ENCODE measurements at regions not wholly inside any gene's neighbourhood (a gene's known extent, or its start where the extent isn't known, plus 50 kb on each side); places are given as distances from the start of the nearest gene placed in this dataset.

GRCh38 chr4:176924238-176924637, 131.5 kb upstream of the VEGFC start:
- no peaks in the 10 kb centered on the region for H3K9me3 ChIP-seq
- no peak overlapping the region for H3K4me3 ChIP-seq
- TF ChIP-seq, protein P1, sequence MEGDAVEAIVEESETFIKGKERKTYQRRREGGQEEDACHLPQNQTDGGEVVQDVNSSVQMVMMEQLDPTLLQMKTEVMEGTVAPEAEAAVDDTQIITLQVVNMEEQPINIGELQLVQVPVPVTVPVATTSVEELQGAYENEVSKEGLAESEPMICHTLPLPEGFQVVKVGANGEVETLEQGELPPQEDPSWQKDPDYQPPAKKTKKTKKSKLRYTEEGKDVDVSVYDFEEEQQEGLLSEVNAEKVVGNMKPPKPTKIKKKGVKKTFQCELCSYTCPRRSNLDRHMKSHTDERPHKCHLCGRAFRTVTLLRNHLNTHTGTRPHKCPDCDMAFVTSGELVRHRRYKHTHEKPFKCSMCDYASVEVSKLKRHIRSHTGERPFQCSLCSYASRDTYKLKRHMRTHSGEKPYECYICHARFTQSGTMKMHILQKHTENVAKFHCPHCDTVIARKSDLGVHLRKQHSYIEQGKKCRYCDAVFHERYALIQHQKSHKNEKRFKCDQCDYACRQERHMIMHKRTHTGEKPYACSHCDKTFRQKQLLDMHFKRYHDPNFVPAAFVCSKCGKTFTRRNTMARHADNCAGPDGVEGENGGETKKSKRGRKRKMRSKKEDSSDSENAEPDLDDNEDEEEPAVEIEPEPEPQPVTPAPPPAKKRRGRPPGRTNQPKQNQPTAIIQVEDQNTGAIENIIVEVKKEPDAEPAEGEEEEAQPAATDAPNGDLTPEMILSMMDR (IDR thresholded peaks at IDR 0.05), result no peak
- intact Hi-C loops (cut with DNase I), result no loop called here
- no peaks in the 10 kb centered on the region for H3K4me1 ChIP-seq
- ATAC-seq, result no peak
- H3K27me3 ChIP-seq, result no peaks in the 10 kb centered on the region
- no peak for DNase-seq
- H3K27ac ChIP-seq, result no peak overlapping the region
- no peaks in the 10 kb centered on the region for H3K36me3 ChIP-seq

- no peak overlapping the region for H3K27ac ChIP-seq
- no peaks in the 10 kb centered on the region for H3K9me3 ChIP-seq
- no peak for ATAC-seq
- intact Hi-C loops (cut with DNase I), result no loop called here
- no peak for DNase-seq
- H3K4me1 ChIP-seq, result no peaks in the 10 kb centered on the region
- no peak overlapping the region for H3K4me3 ChIP-seq
- TF ChIP-seq, protein P1 (IDR thresholded peaks at IDR 0.05), result no peak
- H3K36me3 ChIP-seq, result no peaks in the 10 kb centered on the region
- H3K27me3 ChIP-seq, result no peaks in the 10 kb centered on the region
Observed at GRCh38 chr4:176925962-176926361, 133.2 kb upstream of the VEGFC start.

- ATAC-seq, result no peak
- H3K27me3 ChIP-seq, result no peaks in the 10 kb centered on the region
- TF ChIP-seq, protein P1 (IDR thresholded peaks at IDR 0.05), result no peak
- no peaks in the 10 kb centered on the region for H3K9me3 ChIP-seq
- no peak overlapping the region for H3K27ac ChIP-seq
- no peaks in the 10 kb centered on the region for H3K4me1 ChIP-seq
- H3K36me3 ChIP-seq, result no peaks in the 10 kb centered on the region
- no peak for DNase-seq
- intact Hi-C loops (cut with DNase I), result no loop called here
- H3K4me3 ChIP-seq, result no peak overlapping the region
Observed at GRCh38 chr4:176927117-176927516, 134.4 kb upstream of the VEGFC start.

DNA sequence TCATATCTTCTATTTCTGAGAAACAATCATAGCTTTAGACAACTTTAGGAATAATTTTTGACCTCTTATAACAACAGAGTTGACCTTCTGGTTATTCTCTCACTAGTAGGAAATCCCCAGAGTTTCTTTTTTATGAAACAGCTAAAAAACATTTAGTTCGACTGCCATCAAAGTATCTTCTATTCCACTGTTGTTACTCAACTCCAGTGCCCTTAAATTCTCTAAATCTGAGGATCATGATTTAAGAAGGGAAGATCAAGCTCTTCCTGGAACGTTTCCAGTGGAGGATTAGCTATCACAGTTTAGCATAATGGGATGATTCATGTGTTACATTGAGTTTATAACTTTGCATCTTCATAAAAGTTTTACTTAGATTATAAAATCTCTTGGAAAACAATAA, 134.9 kb upstream of the VEGFC start:
- no peaks in the 10 kb centered on the region for H3K36me3 ChIP-seq
- no peak for ATAC-seq
- no peaks in the 10 kb centered on the region for H3K4me1 ChIP-seq
- H3K4me3 ChIP-seq, result no peak overlapping the region
- TF ChIP-seq, protein P1 (IDR thresholded peaks at IDR 0.05), result no peak
- no peaks in the 10 kb centered on the region for H3K27me3 ChIP-seq
- intact Hi-C loops (cut with DNase I), result no loop called here
- no peak for DNase-seq
- no peaks in the 10 kb centered on the region for H3K9me3 ChIP-seq
- no peak overlapping the region for H3K27ac ChIP-seq

DNA sequence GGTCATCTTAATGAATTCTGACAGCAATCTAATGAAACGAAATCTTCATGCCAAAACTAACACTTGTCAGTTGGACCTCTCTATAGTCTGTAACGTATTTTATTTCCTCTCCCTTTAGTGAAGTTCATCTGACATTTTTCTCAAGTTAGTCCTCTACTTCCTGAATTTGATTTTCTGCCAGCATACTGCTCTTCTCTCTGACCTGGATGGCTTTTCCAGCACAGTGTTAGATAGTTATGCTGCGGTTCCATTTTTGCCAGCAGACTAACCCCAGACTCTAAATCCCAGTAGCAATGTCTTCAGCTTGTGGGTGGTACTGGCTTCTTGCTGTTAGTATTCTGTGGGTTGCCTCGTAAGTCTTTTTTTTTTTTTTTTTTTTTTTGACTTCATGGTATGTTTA, 146.7 kb upstream of the VEGFC start:
- Histone ChIP-seq H3K4me1 (no peaks in the 10 kb centered on the region), H3K9me3 (no peaks in the 10 kb centered on the region), H3K4me3 (no peak overlapping the region), H3K27ac (no peak overlapping the region), H3K27me3 (no peaks in the 10 kb centered on the region), H3K36me3 (no peaks in the 10 kb centered on the region)
- ATAC-seq, result no peak
- DNase-seq, result no peak
- TF ChIP-seq, protein P1 (IDR thresholded peaks at IDR 0.05), result no peak
- intact Hi-C loops (cut with DNase I), result no loop called here

- Histone ChIP-seq H3K27ac (no peak overlapping the region), H3K4me1 (no peaks in the 10 kb centered on the region), H3K9me3 (no peaks in the 10 kb centered on the region), H3K36me3 (no peaks in the 10 kb centered on the region), H3K27me3 (no peaks in the 10 kb centered on the region), H3K4me3 (no peak overlapping the region)
- DNase-seq (no peak), ATAC-seq (peak; percentile 48)
- TF ChIP-seq, protein P1 (IDR thresholded peaks at IDR 0.05), result no peak
- intact Hi-C loops (cut with DNase I), result no loop called here
Observed at GRCh38 chr4:176945334-176945733, 152.6 kb upstream of the VEGFC start.

Data from upper lobe of right lung (tissue), 1 donor.